ENCODE measurements at regions not wholly inside any gene's neighbourhood (a gene's known extent, or its start where the extent isn't known, plus 50 kb on each side); places are given as distances from the start of the nearest gene placed in this dataset.

- in situ Hi-C loops (cut with MboI) = no loop called here
- no peak for TF ChIP-seq ATF2 (IDR thresholded peaks at IDR 0.05; ENCODE audit: low read length)
- no peak overlapping the region for H2AFZ ChIP-seq (ENCODE audit: control insufficient read depth, low read depth, low read length)
- no peaks in the 10 kb centered on the region for H3K4me1 ChIP-seq (ENCODE audit: control insufficient read depth, insufficient read depth, low read length)
- no peak overlapping the region for H3K9ac ChIP-seq (ENCODE audit: control insufficient read depth, insufficient read depth, low read length)
- CTCF ChIA-PET = no interaction called here
- no peaks in the 10 kb centered on the region for H3K27me3 ChIP-seq (replicated peaks in 1 of 2; ENCODE audit: control insufficient read depth in 2 of 2, insufficient read depth in 2 of 2, low read length in 1 of 2)
- no peak overlapping the region for H3K4me3 ChIP-seq
- POLR2A ChIA-PET = no interaction called here
- RAD21 ChIA-PET (ENCODE audit: unreplicated experiment) = no interaction called here
- FAIRE-seq (no peak), ATAC-seq (no peak), DNase-seq (ENCODE audit: low read depth, low spot score) (no peak)
- no peak overlapping the region for H3K4me2 ChIP-seq (ENCODE audit: control insufficient read depth, insufficient read depth)
- no peaks in the 10 kb centered on the region for H3K79me2 ChIP-seq (ENCODE audit: control insufficient read depth, insufficient read depth, low read length)
- SMC1A ChIA-PET (ENCODE audit: uncharacterized antibody, unreplicated experiment) = no interaction called here
- no TSS peak for BruUV-seq (replicated peaks)
- intact Hi-C loops (cut with micrococcal nuclease; ENCODE audit: unreplicated experiment) = no loop called here
- no peak overlapping the region for H3K27ac ChIP-seq (ENCODE audit: control insufficient read depth, insufficient read depth)
- no peaks in the 10 kb centered on the region for H4K20me1 ChIP-seq (ENCODE audit: control insufficient read depth, insufficient read depth)
- no peaks in the 10 kb centered on the region for H3K9me3 ChIP-seq (replicated peaks; ENCODE audit: control insufficient read depth, insufficient read depth, low read length)
- no peaks in the 10 kb centered on the region for H3K36me3 ChIP-seq (ENCODE audit: control insufficient read depth in 2 of 2, insufficient read depth in 2 of 2, low read length in 1 of 2)
These were observed 254.1 kb downstream of the CNTN3 start for GRCh38 chr3:74360406-74360805.

- ChIA-PET RAD21 (ENCODE audit: unreplicated experiment) (no interaction called here), POLR2A (no interaction called here), SMC1A (ENCODE audit: uncharacterized antibody, unreplicated experiment) (interaction anchor here (0.6 kb wide), 1 partner anchor 21 kb away, joined by 3 read pairs; no protein-coding TSS in a partner anchor), CTCF (no interaction called here)
- Histone ChIP-seq H3K4me1 (ENCODE audit: control insufficient read depth, insufficient read depth, low read length) (no peaks in the 10 kb centered on the region), H3K9me3 (replicated peaks; ENCODE audit: control insufficient read depth, insufficient read depth, low read length) (no peaks in the 10 kb centered on the region), H3K9ac (ENCODE audit: control insufficient read depth, insufficient read depth, low read length) (no peak overlapping the region), H3K79me2 (ENCODE audit: control insufficient read depth, insufficient read depth, low read length) (no peaks in the 10 kb centered on the region), H3K27me3 (replicated peaks in 1 of 2; ENCODE audit: control insufficient read depth in 2 of 2, insufficient read depth in 2 of 2, low read length in 1 of 2) (no peaks in the 10 kb centered on the region), H3K27ac (ENCODE audit: control insufficient read depth, insufficient read depth) (no peak overlapping the region), H4K20me1 (ENCODE audit: control insufficient read depth, insufficient read depth) (no peaks in the 10 kb centered on the region), H3K36me3 (ENCODE audit: control insufficient read depth in 2 of 2, insufficient read depth in 2 of 2, low read length in 1 of 2) (no peaks in the 10 kb centered on the region), H3K4me2 (ENCODE audit: control insufficient read depth, insufficient read depth) (no peak overlapping the region), H2AFZ (ENCODE audit: control insufficient read depth, low read depth, low read length) (no peak overlapping the region), H3K4me3 (no peak overlapping the region)
- DNase-seq (ENCODE audit: low read depth, low spot score) = no peak
- in situ Hi-C loops (cut with MboI) = no loop called here
- no peak for FAIRE-seq
- no peak for ATAC-seq
- no TSS peak for BruUV-seq (replicated peaks)
- intact Hi-C loops (cut with micrococcal nuclease; ENCODE audit: unreplicated experiment) = no loop called here
- 36% methylated on average over 6 of the region's 6 CpGs for WGBS (ENCODE audit: insufficient coverage, insufficient replicate concordance, low lambda C conversion rate, missing lambda C conversion rate)
- TF ChIP-seq RFX5 (IDR thresholded peaks at IDR 0.05; ENCODE audit: low read depth, low read length) = no peak
- no peak for TF ChIP-seq BMI1 (IDR thresholded peaks at IDR 0.05; ENCODE audit: borderline replicate concordance)
- no peak for TF ChIP-seq FOS (IDR thresholded peaks at IDR 0.05; ENCODE audit: borderline replicate concordance, extremely low read depth, insufficient read length)
- no peak for TF ChIP-seq RAD21 (IDR thresholded peaks at IDR 0.05; ENCODE audit: insufficient read depth, low read depth, low read length)
- no peak for TF ChIP-seq YY1 (IDR thresholded peaks at IDR 0.05; ENCODE audit: low read depth, low read length)
- no peak for TF ChIP-seq ZNF24 (IDR thresholded peaks at IDR 0.05)
- TF ChIP-seq MAX (IDR thresholded peaks at IDR 0.05; ENCODE audit: low read depth, low read length) = no peak
- no peak for TF ChIP-seq ZSCAN29 (IDR thresholded peaks at IDR 0.05)
- TF ChIP-seq MEF2B (IDR thresholded peaks at IDR 0.05; ENCODE audit: partially characterized antibody, poor library complexity, severe bottlenecking) = no peak
- TF ChIP-seq HDGF (IDR thresholded peaks at IDR 0.05) = no peak
- TF ChIP-seq PKNOX1 (IDR thresholded peaks at IDR 0.05) = no peak
- no peak for TF ChIP-seq CBX5 (IDR thresholded peaks at IDR 0.05; ENCODE audit: low read depth)
- no peak for TF ChIP-seq ZBTB11 (CRISPR knock-in tag; IDR thresholded peaks at IDR 0.05)
These were observed 256.6 kb downstream of the CNTN3 start for GRCh38 chr3:74357881-74358280.

Measured in GM12878 (cell line).